Muscle of back (tissue), 3 donors: ENCODE measurements at regions not wholly inside any gene's neighbourhood (a gene's known extent, or its start where the extent isn't known, plus 50 kb on each side); places are given as distances from the start of the nearest gene placed in this dataset.
A peak's percentile ranks its signal among the peaks of the same experiment; 100 is the strongest.

Experiments
- DNase-seq, 3 donors: peaks; one replicate each; pipeline versions ENCODE4 v3.0.0 to v3.0.0-alpha.2; 2013

GRCh38 chr10:10624567-10624962 is 393.1 kb upstream of the CELF2 start:
- no peak for DNase-seq

- no peak for DNase-seq
These were observed 392.2 kb upstream of the CELF2 start for GRCh38 chr10:10625491-10625890.

- DNase-seq, result peak in 1 of 3 donors; percentile 24
These were observed 390.9 kb upstream of the CELF2 start for GRCh38 chr10:10626734-10627133.

- DNase-seq, result no peak
These were observed 390.3 kb upstream of the CELF2 start for GRCh38 chr10:10627414-10627813.

- DNase-seq, result peak in 1 of 3 donors; percentile 15
These were observed 388.2 kb upstream of the CELF2 start for GRCh38 chr10:10629512-10629911.

GRCh38 chr10:10630281-10630680 is 387.4 kb upstream of the CELF2 start:
- DNase-seq, result no peak

GRCh38 chr10:10630782-10631181 is 386.9 kb upstream of the CELF2 start:
- no peak for DNase-seq

- DNase-seq, result no peak
These were observed 375.5 kb upstream of the CELF2 start for GRCh38 chr10:10642189-10642588.

GRCh38 chr10:10642751-10643150 is 374.9 kb upstream of the CELF2 start:
- peak in 2 of 3 donors; percentile 8 to 61 for DNase-seq

- DNase-seq, result peak in 1 of 3 donors; percentile 10
These were observed 373.5 kb upstream of the CELF2 start for GRCh38 chr10:10644008-10644646.

- DNase-seq, result peak in 2 of 3 donors; percentile 13 to 44
These were observed 372.8 kb upstream of the CELF2 start for GRCh38 chr10:10644676-10645385.

GRCh38 chr10:10647331-10647730 is 370.3 kb upstream of the CELF2 start:
- DNase-seq, result no peak

- no peak for DNase-seq
These were observed 360.4 kb upstream of the CELF2 start for GRCh38 chr10:10657139-10657760.

GRCh38 chr10:10658172-10658785 is 359.4 kb upstream of the CELF2 start:
- DNase-seq, result no peak

- DNase-seq, result no peak
These were observed 357.6 kb upstream of the CELF2 start for GRCh38 chr10:10660054-10660453.

GRCh38 chr10:10661176-10661575 is 356.5 kb upstream of the CELF2 start:
- no peak for DNase-seq

- DNase-seq, result peak in 2 of 3 donors; percentile 7 to 40
These were observed 354.8 kb upstream of the CELF2 start for GRCh38 chr10:10662716-10663408.

- DNase-seq, result no peak
These were observed 354.1 kb upstream of the CELF2 start for GRCh38 chr10:10663622-10664021.

GRCh38 chr10:10665750-10666149 is 351.9 kb upstream of the CELF2 start:
- no peak for DNase-seq

GRCh38 chr10:10667466-10667865 is 350.2 kb upstream of the CELF2 start:
- no peak for DNase-seq

- peak in 1 of 3 donors; percentile 60 for DNase-seq
These were observed 340.7 kb upstream of the CELF2 start for GRCh38 chr10:10676972-10677371.

- peak; percentile 34 to 60 (median 38) for DNase-seq
These were observed 340.2 kb upstream of the CELF2 start for GRCh38 chr10:10677479-10677878.
